HS-5 (cell line): ENCODE measurements at regions not wholly inside any gene's neighbourhood (a gene's known extent, or its start where the extent isn't known, plus 50 kb on each side); places are given as distances from the start of the nearest gene placed in this dataset.

ENCODE experiments used
- DNase-seq: peaks from one replicate; pipeline ENCODE4 v3.0.0-alpha.2; 2012; ENCODE audit warnings: low read depth

DNA sequence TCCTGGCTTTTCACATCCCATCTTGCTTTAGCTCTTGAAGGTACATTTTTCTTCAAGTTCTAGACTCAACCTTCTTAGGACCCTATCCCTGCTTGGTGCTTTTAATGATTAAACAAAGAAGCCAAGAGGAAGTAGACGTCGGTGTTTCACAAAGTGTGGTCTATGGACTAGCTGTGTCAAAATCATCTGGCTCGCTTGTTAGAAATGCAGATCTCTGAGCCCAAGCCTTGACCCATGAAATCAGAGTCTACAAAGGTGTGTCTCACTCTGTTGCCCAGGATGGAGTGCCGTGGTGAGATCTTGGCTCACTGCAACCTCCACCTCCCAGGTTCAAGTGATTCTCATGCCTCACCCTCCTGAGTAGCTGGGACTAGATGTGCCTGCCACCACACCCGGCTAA, 295.5 kb upstream of the KAZN start:
- no peak for DNase-seq

DNA sequence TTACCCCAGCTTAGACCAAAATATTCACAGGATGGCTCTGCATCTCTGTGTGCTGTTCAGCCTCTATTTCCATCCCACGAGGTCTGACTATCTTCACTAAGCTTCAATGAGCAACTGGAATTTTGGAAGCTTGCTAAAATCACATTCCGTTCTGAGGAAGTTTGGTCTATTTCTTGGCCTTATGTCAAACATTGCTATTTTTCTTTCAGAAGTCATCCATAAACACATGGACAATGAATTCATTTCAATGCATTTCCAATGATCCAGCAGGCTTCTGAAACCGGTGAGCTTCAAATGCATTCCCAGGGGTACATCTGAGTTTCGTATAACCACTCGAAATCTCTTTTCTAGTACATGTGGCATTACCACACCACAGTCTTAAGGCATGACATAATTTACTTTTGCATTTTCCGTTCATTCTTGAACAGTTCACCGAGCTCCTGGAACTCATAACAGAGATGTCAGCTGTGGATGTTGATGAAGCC, 294.1 kb upstream of the KAZN start:
- DNase-seq, result peak; percentile 56

DNA sequence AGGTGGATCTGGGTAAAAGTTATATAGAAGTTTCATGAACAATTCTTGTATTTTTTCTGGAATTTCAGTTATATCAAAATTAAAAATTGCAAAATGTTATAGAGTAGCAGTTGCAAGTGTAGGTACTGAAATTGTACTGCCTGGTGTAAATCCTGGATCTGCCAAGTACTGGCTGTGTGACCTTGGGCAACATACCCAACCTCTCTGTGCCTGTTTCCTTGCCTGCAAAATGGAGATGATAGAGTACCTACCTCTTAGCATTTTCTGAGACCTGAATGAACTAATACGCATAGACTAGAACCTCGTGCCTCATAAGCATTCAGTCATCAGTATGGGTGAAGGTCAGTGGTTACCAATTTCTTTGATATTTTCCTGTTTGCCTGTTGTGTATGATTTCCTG, 290.0 kb upstream of the KAZN start:
- DNase-seq, result no peak

DNA sequence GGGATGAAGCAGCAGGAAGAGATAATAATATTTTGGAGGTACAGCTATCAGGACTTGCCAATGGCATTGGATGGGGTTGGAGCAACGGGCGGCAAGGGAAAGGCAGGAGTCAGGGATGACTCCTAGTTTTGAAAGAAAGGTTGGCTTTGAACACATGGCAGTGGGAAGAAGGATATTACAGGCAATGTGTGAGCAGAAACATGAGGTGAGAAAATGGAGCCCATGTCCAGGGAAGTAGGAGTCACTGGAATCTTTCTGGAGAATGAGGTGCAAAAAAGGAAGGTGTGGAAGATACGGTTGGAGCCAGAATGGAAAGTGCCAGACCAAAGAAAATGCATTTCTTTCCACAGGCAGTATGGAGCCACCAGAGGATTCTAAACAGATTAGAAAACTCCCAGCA, 288.5 kb upstream of the KAZN start:
- DNase-seq, result no peak

DNA sequence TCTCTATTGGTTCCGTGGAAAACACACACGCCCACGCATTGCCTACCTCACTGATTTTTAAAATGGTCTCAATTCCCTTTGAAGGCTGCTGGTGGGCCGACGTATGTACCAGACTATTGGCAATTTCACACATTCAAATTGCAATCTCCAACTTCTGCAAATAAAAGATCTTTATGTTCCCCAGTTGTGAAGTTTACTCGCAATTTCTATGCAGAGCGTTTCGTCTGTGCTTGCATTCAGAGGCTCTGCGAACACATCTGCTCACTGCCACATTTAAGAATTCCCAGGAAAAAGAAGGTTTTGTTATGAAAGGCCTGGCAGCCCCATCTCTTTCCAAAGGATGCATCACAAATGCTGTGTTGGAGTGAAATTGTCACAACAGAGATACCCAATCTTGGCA, 288.0 kb upstream of the KAZN start:
- no peak for DNase-seq

DNA sequence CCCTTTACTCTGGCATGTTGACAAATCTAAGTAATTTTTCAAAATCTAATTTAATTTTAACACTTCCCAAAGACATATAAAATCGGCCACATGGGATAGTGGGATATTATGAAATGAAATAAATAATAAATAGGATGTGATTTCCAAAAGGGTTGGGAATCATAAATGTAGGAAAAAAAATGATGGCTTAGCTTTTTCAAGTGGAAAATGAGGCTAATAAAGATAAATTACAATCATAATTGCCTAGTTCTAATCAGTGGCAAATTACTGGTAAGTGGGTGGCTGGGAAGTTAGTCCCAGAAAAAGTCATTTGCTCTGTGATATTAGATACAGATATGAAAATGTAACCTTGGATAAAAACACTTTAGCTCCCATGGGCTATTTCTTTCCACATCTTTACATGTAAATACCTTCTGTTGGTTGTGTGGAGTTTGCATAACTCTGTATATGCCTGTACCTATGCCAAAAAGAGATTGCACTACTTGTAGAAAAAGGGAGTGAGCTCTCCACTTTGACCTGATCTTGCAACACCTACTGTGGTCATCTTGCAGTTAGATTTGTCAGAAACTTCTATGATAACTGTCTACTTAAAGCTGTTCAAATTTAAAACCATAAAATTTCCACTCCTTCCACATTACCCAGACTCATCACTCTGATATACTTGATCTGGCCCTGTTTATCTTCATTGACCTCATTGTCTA, 284.6 kb upstream of the KAZN start:
- no peak for DNase-seq

DNA sequence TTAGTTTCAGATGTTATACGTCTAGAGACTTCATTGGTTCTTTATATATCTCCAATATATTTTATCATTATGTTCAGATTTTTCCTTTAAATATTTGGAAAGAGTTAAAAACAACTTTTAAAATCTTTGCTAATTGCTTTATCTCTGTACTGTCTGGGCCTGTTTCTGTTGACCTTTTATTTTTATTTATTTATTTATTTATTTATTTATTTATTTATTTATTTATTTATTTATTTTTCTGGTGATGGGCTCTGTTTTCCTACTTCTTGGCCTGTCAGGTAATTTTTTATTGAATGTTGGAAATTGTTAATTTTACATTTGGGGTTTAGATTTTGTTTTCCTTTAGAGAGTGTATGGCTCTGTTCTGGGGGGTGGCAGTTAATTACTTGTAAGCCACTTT, 279.7 kb upstream of the KAZN start:
- DNase-seq, result no peak

DNA sequence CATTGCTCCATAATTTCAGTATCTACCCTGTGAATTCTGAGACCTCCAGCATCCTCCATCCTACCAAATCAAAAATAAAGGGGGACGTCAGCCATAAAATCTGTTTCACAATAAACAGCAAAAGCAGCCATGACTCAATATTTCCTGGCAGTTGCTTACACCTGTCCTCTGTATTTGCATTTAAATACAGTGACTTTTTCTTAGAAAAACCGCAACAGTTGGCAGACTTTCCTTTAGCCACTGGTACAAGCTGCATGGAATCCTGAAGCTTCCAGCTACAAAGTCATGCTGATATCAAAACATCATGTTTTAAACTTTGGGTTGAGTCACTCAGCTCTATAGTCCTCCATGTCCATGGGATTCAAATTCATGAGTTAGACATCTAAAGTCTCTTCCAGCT, 278.0 kb upstream of the KAZN start:
- no peak for DNase-seq

DNA sequence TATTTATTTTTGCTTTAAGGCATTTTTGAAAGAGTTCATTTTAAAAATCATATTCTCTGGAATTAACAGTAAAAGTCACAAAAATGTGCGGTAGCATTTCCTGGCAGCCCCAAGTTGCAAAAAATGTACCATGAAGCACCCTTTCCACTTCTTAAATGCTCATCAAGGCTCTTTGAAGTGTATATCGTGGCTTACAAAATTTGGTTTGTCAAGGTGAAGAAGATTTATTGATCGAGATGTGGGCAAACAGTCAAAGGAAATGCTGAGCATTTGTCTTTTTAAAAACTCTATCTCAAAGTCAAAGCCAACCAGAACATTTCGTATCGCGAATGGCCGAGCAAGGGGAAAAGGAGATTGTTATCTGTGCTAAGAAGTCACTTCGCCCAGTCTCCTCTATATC, 277.5 kb upstream of the KAZN start:
- DNase-seq, result no peak

DNA sequence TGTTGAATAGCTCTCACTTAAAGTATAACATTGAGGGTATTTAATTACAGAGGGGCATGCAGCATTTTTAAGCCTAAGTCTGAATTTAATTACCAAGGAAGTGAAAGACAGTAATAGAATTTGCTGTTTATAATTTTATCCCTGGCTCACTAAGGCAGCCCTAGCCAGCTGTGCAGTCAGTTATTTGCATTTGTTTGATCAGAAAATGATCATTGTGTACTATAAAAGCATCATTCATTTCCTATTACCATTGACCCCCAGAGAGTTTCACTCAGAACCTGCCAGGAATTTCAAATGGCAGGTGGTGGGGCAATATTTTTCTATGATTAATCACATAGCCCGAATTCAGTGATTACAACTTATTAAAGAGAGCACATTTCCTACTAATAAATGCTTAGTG, 277.1 kb upstream of the KAZN start:
- no peak for DNase-seq

DNA sequence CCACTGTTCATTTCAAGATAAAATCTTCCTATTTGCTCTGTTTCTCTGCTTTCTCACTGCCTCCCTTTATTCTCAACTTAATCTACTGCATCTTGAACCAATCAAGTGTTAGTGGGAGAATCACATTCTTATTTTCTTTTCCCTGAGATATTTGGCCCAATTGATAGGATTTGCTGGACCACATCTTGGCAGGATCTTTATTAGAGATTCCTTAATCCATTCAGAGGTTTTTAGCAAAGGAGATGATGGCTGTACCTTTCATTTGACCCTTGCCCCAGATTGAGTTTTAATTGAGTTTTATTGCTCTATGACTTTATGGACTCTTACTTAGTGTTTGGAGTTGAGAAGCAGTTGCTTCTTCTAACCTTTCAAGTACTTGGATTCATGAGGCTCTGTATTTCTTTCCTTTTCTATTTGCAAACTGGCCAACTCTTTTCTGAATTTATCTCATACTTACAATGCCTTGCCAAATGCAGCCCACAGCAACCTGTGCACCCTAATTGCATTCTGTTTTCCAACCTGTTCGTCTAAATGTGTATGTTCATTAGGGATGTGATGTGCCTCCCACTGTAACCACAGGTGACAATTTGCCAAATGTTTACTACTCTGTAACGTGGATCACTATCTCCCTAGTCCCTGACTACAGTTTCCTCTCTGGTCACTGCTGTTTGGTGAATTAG, 274.8 kb upstream of the KAZN start:
- DNase-seq, result no peak

DNA sequence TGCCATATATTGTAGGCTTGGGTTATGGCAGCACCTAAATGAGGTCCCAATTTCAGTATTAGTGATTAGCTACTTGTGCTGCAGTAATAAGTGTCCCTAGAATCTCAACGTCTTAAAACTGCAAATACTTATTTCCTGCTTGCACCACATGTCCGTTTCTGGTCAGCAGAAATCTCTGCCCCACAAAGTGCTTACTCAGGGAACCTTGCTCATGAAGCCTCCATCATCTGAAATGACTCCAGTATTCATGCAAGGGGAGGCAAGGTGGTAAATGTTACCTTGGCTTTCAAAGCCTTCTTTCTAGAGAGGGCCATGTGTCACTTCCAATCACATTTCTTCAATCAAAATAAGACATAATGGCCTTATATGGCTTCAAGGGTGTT, 274.2 kb upstream of the KAZN start:
- no peak for DNase-seq

DNA sequence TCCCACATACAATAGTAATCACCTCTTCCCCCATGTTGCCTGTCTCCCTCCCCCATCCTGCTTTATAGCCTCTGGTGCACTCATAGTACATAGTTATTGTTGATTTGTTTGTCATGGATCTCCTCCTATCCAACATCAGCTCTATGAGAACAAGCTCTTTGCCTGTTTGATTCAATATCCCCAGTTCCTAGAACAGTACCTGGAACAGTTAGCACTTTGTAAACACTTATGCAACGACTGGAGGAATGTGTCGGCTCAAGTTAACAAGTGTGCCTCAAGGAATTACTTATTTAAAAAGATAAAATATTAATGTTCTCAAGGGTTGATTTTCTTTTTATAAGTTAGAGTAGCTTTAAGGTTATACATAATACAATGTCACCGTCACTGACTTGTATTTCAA, 271.6 kb upstream of the KAZN start:
- DNase-seq, result no peak

DNA sequence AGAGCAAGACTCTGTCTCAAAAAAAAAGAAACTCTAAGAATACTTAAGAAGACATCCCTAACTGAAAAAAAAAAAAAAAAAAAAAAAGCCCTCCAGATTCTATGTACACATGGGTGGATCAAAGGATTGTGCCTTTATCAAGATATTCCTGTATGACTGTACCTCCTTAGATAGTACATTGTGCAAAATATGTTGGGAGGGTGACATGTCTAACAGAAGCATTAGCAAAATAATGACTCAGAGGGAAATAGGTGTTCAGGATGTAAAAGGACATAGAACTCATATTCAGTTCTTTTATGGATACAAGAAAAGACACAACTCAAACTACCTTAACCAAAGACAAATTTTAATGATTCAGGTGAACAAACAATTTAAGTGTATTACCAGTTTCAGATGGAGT, 269.8 kb upstream of the KAZN start:
- DNase-seq, result no peak

DNA sequence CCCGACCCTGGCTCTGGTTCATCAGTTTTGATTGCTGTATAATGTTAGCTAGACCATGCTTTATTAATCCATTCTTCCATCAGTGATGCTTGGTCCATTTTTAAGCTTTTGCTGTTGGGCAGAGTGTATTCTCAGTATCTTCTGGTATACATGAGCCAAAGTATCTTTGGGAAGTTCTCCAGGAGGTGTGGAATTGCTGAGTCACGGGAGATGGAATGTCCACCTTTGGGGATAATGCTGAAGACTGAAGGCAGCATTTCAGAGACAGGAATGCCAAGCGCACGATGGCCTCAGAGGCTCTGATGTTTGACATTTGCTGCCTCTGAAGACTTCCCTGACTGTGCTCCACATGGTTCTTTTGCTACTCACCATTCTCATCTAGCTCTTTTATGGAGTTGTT, 266.3 kb upstream of the KAZN start:
- DNase-seq, result no peak

DNA sequence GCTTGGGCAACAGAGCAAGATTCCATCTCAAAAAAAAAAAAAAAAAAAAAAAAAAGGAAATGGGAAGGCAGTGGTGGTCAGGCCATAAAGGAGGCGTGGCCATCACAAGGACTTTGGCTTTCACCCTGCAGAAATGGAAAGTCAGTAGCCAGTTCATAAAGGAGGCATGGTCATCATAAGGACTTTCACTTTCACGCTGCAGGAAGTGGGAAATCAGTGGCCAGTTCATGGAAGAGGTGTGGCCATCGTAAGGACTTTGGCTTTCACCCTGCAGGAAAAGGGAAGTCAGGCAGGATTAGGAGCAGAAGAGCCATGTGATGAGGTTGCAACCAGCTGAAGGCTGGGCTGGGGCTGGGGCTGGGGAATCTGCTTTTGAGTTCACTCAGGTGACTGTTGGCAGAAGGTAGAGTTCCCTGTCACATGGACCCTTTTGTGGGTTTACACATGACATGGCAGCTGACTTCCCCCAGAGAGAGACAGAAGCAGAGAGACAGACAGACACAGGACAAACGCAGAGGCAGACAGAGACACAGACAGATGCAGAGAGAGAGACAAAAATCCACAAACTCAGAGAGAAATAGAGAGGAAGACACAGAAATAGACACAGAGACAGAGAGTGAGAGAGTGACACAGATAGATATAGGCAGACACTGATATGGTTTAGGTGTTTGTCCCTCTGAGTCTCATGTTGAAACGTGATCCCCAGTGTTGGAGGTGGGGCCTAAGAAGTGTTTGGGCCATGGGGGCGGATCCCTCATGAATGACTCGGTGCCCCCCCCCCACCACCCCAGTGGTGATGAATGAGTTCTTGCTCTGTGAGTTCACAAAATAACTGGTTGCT, 263.9 kb upstream of the KAZN start:
- no peak for DNase-seq

DNA sequence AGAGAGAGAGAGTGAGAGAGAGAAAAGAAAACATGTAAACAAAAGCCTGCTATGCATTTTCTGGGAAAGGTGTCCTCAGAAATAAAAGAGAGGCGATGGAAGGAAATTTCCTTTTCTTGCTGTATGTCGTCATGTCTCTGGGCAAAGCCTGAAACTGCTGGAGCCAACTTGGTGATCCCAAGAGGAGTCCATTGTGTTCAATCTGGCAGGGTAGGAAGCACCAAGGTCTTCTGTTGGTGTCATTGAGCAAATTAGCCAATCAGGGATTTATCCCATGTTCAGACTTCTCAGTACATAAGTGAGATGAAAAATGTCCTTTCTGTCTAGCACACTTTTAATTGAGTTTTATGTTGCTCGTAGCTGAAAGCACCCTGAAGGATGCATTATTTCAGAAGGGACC, 260.0 kb upstream of the KAZN start:
- DNase-seq, result no peak

DNA sequence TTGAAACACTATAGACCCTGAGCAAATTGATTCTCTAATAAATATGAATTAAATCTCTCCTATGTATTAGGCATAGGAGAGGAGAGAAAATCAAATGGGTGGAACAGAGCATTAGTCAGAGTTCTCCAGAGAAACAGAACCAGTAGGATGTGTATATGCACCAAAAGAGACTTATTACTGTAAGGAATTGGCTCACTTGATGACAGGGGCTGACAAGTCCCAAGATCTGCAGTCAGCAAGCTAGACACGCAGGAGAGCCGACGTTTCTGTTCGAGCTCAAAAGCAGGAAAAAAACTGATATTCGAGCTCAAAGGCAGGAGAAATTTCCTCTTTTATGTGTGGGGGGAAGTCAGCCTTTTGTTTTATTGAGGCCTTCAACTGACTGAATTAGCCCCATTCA, 259.2 kb upstream of the KAZN start:
- no peak for DNase-seq

DNA sequence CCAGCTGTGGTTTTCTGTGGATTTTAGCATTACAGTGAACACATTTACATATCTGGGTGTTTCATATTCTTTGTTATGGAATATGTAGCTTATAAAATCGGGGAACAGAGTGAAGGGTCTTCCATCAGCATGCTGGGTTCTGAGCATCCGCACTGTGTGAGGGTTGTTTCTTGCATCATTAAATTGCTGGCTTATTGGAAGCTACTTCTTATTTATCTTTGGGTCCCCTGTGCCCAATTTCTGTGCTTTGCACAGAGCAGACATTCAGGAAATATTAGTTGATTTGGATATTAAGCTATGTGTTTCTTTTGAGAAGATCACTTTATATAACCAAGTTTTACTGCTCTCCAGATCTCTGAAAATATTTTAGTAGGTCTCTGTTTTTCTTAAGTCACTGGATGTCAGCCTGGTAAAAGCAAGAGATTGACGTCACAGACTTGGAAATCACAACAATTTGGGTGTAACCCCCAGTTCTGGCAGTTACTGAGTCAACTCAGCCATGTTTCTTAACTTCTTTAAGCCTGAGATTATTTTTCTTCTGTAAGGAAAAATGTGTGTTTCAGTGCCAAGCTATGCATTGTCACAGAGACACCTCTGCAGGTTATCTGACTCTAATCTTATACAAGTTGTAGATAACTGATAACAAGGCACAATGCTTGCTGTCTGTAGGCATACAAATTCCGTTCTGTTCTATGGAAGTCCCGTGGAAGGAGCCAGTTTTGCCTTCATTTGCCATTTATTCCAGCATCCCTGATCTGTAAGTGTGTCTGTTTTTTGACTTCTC, 258.3 kb upstream of the KAZN start:
- DNase-seq, result no peak

DNA sequence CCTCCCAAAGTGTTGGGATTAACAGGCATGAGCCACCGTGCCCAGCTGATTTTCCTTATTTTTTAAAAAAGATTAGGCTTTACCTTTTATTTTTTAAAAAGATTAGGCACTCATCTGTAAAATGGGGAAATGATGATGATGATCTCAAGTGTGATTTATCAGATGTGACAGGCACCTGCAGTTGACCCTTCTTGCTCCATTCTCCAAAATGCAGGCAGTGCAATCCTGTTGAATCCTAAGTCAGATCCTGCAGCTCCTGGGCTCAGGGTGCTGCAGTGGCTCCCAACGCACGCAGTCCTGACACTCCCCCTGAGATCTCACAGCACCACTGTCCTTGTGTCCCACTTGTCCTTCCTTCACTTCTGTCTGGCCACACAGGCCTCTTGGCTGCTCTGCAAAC, 257.3 kb upstream of the KAZN start:
- DNase-seq, result no peak

DNA sequence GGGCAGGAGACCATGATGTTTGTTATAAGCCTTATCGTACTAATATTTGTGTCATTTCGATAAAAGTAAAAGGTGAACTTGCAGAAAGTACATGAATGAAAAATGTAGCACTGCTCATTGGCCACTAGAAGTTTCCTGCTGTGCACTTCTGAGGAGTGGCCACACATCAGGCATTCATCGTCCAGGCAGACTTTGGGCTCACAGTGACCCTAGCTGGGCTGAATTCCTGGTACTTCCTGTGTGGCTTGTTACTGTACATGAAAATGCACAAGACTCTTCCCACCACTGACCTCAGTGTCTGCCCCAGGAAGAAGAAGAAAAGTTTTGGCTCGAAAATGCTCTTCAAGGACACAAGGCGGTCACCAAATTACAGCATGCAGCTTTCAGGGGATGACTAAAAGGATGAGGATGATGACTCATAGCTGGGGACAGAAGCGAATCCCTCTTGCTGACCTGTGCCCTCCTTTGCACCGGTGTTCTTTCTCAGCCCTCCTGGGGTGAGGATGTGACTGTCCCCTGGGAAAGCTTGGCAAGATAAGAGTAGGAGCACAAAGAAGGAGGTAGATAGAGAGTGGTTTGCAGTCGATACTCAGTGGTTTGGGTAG, 252.4 kb upstream of the KAZN start:
- DNase-seq, result peak; percentile 32

DNA sequence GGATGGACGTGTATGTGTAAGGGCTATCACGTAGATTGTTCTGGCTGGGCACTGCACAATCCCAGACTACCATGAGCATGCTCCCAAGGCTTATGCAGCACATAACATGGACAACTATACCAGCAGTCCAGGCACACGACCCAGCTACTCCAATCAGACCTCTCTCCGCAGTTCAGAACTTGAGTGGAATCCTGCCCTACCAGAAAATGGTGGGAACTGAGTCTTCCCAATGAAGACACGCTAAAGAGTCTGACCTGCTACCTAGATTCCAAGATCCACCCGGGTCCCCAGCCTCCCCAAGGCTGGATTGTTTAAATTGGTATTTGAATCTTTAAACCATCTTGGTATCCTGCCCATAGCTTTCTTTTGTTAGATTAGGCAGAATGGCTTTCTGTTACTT, 251.3 kb upstream of the KAZN start:
- DNase-seq, result no peak
